Inflammatory macrophage treated with lipopolysaccharide for 1 hour (primary cell): ENCODE measurements at regions not wholly inside any gene's neighbourhood (a gene's known extent, or its start where the extent isn't known, plus 50 kb on each side); places are given as distances from the start of the nearest gene placed in this dataset.

Experiments used
- DNase-seq, 2 donors: peaks; one replicate each; pipeline ENCODE4 v3.0.0-alpha.2; 2020 to 2022

DNA sequence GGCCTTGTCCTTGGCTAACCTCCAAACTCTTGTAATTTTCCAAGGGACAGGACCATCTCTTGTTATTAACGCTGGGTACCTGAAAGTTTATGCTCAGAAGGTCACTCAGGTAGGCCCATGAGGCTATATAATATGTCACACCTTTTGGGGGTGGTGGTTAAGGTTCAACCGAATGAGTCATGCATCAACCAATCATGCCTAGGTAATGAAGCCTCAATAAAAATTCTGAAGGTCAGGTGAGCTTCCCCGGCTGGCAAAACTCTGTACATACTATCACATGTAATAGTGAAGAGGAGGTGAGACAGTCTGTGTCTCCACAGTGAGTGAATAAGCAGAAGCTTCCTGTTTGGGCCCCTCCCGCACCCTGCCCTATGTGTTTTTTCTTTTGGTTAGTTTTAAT, 424.9 kb downstream of the PCDH17 start:
- DNase-seq, result no peak

DNA sequence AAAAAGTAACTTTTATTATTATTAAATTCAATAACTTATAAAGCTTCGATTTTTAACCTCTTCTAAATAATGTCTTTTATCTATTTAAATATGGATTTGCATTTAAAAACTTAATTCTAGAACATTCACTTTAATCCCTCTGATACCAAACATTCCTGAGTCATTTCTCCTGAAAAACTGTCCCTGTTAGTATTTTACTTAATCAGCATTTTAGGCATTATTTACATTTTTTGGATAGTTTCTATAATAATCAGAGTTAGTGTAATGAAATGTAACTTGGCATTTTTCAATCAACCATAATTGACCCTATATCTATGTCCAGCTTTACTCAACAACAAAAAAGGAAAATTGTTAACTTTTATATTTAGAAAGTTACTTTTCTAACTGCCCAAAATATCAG, 428.1 kb downstream of the PCDH17 start:
- DNase-seq, result no peak

DNA sequence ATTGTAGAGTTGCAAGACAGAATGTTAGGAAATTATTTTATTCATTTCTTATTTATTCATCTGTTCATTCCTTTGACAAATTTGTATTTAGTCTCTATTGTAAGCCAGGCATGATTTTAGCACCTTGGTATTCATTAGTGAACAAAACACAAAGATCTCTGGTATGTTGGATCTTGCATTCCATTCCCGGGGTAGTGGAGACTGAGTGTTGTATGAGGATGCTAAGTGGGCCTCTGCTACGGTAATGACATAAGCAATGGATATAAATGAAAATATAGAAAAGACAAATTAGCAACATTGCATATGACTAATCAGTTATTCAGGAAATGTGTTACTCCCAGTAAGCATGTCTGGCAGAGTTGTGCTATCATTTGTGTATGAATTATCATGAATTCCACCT, 449.3 kb downstream of the PCDH17 start:
- no peak for DNase-seq

DNA sequence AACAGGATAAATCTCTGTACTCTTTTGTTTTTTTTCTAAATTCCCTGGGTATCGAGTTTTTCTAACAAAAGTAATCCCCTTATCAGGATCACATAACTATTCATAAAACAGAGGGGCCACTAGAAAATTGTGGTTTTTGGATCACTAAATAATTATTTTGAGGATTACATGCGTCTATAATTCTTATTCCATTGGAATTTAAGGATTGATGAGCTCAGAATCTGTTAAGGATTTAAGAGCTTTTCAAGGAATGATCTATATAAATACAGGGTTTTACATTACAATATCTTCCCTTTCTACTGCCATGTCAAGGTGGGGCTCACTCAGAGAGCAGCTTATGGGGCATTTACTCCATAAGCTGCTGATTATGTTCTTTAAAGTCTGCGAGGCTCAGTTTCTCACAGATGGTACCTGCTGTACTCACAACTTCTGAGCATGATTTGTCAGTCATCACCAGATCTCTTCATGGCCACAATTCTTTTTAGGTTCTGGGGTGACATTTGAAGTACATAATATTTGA, 449.8 kb downstream of the PCDH17 start:
- no peak for DNase-seq

DNA sequence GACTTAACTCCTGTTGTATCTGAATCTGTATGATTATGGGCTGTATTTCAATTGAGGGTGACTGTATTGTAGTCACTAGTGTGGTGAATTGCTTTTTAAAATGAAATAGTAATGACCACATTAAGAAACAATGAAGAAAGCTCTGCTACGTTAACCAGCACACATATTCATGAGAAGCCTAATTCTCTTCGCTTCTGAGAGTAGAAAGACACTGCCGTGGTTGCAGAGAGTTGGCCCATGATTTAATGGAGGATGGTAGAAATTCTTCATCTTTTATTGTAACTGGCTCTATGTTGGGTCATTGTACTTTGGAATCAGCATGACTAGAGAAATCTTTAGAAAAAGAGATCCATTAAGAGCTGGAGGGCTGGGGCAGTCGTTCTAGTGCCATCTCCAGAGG, 451.5 kb downstream of the PCDH17 start:
- no peak for DNase-seq

DNA sequence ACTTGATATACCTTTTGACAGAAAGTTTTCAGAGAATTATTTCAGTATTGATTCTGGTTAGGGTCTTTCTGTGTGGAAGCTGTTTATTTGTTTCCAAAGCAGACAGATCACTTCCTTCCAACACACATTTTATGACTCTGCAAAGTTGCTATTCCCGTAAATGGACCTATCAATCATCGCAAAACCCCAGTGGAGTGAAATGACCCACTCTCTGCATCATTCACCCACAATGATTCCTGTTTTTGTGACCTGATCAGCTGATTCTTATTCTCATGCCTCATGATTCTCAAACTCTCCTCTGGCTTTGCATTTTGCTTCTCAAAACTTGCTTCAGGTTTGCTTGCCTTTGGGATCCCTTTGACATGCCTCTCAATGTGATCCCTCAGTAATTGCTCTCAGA, 453.7 kb downstream of the PCDH17 start:
- DNase-seq, result no peak

DNA sequence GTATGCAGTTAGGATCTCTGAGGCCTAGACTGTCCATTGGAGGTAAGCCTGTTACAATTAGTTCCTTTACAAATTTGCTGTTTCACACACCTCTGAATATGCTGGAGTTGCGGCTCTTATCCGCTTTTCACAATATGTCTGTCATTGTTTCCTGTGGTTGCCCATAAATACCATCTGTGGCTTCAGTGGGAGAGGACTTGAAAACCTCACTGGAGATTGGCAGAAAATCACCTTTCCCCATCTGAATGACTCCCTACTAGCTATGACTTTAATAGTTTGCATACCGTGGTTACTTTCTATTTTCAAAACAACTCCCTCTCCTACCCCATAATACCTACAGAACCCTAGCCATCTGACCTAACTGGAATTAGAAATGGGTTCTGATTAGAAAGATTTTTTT, 454.3 kb downstream of the PCDH17 start:
- DNase-seq, result no peak

DNA sequence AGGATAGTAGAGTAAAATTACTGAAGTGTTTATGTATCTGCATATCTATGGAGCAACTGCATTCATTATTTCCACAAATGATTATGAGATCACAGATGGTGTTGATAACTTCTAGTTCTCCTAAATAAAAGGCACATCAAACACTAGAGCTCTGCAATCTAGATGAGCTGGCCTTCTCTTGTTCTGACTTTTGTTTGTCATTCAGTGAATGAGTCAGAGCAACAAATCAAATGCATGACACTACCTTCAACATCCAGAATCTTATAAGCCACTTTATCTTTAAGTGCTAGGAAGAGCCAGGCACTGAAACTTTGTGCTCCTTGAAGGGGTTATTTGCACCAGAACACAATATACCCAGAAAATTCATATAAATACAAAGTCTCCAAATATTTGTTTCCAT, 456.0 kb downstream of the PCDH17 start:
- DNase-seq, result no peak

DNA sequence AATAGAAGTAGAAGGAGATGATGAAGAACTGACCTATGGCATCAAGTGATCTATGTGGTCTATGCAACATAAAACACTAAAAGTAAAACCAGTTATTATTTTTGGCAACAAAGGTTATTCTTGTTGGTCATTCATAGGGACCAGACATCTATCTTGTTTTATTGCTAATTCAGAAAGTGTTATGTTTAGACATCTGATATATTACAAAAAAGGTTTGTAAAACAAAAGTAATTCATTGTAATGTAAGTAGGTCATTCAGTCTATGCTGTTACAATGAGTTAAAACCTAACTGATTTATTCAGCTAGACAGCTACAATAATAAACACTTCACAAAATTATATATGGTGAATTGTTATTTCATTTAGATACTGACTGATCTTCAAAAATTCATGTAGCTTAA, 461.9 kb downstream of the PCDH17 start:
- DNase-seq, result no peak

DNA sequence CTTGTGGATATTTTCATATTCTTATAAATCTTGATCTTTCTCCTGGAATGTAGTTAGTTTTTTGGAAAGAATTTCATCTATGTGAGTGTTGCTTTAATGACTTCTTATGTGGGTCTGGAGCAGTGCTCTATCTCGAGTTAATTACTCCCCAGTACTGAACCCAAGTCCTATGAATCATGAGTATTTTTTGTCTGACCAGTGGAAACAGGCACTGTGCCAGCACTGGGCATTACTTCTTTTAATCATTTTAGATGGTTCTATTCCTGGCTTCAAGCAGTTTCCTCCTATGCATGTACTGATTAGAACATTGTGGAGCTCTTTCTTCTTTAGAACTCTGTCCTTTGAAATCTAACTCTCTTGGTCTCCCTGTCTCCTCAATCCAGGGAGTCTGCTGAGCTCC, 466.3 kb downstream of the PCDH17 start:
- no peak for DNase-seq

DNA sequence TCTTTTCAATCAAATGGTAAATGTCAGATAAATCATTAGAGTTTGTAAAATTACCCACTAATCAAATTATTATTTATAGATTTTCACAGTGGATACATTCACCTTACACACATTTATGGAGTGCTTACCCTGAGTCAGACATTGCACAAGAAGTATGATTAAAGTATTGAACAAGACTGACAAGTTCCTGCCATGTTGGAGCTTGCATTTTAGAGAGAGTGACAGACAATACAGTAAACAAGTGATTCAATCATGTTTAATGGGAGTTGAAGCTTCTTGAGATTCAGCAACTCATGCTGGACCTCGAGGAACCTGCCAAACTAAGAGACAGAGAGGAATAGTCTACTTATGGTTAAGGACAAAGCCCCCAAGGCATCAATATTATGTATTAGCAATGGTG, 487.8 kb downstream of the PCDH17 start:
- DNase-seq, result no peak

DNA sequence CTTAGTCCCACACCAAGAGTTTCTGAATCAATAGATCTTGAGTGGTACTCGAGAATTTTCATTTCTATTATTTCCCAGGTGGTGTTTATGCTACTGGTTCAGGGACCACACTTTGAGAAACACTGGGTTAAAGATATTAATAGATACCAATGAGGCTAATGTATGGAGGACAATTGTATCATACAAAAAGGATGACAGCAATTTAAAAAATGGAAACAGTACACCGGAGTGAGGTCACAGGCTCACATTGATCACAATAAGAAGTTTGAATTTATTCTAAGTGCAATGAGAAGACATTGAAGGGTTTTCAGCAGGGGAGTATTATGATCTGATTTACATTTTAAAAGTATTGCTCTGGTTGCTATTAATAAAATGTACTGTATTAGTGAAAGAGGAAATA, 488.3 kb downstream of the PCDH17 start:
- no peak for DNase-seq

DNA sequence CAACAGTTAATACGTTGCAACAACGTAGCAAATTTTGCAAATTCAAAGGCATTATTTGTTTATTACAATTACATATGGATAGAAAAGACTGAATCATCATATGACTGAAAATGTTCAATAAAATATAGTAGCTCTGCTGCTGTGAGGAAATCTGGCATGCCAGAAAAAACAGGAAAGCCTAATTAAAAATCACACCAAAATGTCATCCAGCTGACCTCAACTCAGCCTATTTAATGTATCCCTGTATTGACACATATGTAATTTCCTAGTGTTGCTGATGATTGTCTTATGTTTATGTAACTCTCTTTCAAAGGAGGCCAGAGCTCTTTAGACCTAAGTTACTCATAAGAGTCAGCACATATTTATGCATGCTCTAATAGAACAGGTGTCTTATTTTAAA, 495.0 kb downstream of the PCDH17 start:
- no peak for DNase-seq

DNA sequence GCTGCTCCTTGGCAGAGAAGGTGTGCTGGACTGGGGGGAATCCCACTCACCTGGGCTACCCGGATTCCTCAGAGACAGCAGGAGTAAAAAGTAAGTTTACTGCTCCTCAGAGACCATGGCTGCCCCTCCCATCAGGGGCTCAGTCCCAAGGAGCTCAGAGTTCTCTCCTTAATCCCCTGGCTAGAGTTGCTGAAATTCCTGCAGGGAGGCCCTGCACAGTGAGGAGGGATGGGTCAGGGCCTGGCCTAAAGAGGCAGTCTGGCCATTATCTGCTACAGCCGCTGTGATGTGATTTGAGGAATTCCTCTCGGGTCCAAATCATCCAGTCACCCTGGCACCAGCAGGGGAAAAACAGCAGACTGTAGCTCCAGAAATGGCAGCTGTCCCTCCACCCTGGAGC, 502.5 kb downstream of the PCDH17 start:
- no peak for DNase-seq

DNA sequence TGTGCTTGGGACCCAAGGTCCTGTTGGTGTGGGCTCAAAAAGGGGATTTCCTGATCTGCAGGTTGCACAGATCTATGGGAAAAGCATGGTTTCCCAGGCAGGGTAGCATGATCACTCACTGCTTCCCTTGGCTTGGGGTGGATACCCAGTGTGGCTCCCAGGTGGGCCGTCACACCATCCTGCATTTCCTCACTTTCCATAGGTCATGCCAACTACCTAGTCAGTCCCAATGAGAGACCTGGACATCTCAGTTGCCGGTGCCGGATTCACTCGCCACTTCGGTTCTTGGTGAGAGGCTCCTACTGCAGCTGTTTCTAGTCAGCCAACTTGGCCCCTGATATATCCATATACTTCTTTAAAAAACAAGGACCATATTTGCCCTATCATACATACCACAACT, 503.0 kb downstream of the PCDH17 start:
- no peak for DNase-seq

DNA sequence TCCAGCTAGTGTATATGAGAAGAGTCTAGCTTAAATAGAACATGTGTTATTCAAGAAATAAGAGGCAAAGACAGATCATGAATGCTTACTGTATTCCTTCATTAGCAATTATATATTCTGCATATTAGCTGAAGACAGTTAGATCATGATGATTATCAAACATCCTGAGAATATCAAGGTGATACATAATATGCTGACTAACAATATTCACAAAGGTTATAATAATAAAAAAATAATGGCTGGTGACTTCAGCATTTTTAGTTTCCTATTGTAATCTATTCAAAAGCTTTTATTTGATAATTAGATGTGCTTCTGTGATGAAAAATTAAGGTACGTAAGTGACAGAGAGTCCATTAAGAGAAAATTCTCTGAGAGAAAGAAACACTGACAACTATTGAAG, 511.4 kb downstream of the PCDH17 start:
- no peak for DNase-seq

DNA sequence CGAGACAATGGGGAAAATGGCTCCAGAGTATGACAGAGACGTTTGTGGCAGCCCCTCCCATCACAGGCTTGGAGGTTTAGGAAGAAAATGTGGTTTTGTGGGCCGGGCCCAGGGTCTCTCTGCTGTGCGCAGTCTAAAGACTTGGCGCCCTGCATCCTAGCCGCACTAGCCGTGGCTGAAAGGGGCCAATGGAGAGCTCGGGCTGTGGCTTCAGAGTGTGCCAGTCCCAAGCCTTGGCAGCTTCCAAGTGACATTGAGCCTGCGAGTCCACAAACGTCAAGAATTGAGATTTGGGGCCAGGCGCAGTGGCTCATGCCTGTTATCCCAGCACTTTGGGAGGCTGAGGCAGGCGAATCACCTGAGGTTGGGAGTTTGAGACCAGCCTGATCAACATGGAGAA, 513.1 kb downstream of the PCDH17 start:
- DNase-seq, result no peak

DNA sequence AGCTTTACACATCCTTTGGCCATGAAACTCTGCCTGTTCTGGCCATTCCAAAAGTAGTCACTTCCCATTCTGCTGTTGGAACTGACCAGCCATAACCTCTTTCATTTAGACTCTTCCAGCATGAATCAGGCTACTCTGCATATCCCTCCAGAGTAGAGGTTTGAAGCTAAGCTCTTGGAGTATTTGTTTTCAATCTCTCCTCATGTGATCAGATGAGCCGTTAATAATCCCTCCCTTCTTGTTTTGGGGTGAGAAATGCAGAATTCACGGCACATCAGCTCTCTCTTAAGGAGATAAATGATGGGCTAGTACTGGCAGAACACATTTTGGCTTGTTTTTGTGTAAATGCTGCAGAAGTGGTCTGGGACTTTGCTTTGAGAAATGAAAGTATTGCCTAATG, 519.9 kb downstream of the PCDH17 start:
- no peak for DNase-seq

DNA sequence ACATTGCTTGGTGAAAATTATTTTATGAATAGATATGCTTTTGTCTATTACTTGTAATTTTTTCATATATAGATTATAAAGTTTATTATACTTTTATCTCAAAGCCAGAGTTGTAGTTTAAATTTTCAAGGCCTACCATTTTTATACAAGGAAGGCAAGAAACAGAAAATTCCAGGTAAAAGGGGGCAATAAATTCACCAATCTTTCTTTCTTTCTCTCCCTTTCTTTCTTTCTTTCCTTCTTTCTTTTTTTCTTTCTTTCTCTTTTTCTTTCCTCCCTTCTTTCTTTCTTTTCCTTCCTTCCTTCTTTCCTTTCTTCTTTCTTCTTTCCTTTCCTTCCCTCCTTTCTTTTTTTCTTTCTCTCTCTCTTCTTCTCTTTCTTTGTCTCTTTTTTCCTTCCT, 529.4 kb downstream of the PCDH17 start:
- no peak for DNase-seq

DNA sequence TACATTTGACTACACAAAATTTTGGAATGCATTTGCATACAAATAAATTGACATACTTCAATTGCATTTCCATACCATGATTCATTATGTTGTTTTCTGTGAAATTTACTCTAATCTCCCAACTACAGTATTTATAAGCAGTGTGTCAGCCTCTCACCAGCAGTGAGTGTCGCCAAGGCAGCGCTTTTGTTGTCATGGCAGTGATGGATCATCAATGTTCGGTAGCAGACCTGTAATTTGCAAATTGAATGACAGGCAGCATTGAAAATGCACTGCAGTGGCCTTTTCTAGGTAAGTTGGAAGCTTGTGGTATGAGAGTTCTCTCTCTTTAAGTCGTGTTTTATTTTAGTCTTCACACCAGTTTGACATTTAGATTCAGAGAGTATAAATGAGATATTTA, 534.1 kb downstream of the PCDH17 start:
- DNase-seq, result no peak

DNA sequence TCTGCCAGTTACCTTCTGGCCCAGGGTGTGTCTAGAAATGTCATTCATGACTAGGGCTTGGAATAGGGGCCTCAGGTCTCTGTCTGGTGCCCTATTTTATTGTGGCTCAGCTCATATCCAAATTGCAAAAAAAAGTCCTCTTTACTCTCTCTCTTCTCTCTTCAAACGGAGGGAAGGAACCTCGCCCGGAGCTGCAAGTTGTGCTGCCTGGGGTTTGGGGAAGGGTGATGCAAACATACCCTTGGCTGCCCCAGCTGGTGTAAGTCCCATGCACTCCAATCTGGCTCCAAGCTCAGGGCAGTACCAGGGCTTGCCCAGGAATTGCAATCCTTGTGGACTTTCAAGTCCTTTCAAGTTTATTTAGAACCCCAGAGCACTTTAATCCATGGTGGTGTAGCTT, 549.6 kb downstream of the PCDH17 start:
- no peak for DNase-seq

DNA sequence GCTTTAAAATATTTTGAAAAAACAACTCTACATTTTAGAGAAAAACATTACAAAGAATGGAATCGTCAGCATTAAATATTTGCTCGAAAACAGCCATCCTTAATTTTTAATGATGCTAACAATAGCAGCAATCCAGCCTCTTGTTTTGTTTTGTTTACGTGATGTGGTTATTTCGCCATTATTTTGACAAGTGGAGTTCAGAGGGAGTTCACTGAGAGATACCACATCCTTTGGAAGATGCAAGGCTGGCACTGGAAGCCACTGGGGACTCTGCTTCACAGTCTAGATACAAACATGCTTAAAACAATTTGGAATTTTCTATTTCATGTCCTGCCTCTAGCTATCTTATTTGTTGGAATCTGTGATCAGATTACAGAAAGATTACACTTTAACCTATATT, 556.3 kb downstream of the PCDH17 start:
- DNase-seq, result no peak

DNA sequence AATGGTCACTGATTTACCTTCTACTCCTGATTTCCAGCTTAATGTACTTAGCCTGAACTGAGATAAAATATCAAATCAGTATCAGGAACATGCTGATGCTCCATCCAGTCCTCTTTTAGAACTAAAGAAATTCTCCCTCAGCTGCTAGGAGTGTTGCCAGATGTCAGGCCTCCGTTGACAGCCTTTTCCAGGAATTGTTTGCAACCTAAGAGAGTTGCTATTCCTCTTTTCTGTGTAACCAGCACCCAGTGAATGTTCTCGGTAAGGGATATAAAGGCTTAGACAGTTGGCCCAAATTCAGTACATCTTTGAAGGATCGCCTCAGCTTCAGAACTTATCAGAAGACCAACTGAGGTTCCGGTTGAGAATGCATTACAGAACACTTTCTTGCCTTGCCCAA, 559.0 kb downstream of the PCDH17 start:
- no peak for DNase-seq

DNA sequence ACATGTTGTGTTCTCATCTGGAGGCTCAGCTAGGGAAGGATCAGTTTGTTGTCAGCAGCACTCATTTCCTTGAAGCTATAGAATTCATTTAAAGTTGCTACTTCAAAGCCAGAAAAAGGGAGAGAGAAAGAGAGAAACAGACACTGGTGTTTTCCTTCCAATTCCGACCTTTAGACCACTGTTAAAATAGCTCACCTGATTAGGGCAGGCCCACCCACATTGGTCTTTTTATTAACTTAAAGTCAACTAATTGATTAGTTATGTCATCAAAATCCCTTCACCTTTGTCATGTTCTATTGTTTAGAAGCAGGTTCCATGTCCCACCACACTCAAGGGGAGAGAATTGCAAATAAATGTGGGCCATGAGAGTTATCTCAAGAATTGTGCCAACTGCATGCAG, 560.2 kb downstream of the PCDH17 start:
- no peak for DNase-seq

DNA sequence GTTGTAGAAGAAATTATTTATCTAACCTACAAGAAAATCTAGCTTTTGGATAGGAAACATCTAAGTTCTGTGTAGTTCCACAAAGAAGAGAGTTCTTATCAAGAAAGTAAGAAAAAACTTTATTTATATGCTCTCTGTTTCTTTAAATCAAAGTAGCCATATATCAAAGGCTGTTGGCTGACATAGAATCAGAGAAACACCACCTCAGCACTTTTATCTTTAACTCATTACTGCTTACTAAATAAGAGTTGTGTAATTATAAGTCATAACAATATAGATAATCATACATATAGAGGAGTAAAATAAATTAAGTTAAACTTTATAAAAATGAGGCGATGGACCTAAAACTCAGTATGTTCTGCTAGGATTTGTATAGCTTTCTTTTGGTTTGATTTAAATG, 570.6 kb downstream of the PCDH17 start:
- no peak for DNase-seq

DNA sequence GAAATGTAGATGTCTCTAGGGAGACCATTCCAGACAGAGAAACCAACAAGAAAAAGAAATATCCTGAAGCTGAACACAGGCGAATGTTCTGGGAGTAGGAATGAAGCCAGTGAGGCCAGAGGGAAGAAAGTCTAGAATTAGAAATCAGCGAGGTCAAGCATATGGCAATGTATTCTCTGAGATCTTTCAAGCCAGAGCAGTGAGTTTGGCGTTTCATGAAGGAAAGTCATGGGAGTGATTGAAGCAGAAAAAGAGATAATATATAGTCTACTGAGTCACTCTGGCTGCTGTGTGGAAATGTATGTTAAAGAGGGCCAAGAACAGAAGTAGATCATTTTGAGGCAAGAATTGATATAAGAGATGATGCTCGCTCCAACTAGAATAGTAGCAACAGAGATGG, 576.0 kb downstream of the PCDH17 start:
- no peak for DNase-seq
